ENCODE measurements at regions not wholly inside any gene's neighbourhood (a gene's known extent, or its start where the extent isn't known, plus 50 kb on each side); places are given as distances from the start of the nearest gene placed in this dataset.

DNA sequence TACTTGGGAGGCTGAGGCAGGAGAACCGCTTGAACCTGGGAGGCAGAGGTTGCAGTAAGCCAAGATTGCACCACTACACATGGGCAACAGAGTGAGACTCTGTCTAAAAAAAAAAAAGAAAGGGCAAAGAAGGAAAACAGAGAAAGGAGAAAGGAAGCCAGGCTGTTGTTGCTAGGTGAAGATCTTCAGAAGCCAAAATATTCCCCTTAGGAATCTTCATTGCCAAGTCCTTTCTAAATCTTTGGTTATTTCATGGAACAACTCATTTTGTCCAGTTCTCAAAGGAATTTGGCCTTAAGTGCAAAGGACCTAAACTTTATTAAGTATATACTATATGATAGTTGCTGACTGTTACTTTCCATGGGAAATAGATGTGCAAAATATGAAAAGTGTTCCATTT lies 59.2 kb upstream of the OSBPL11 start:
- H3K4me3 ChIP-seq (ENCODE audit: low read depth in 1 of 2, low read length in 1 of 2): no peak overlapping the region
- no peaks in the 10 kb centered on the region for H3K27me3 ChIP-seq
- no peaks in the 10 kb centered on the region for H3K4me1 ChIP-seq (ENCODE audit: control insufficient read depth in 1 of 2, insufficient read depth in 1 of 2, low read depth in 1 of 2, low read length in 1 of 2)
- H3K9me3 ChIP-seq: no peaks in the 10 kb centered on the region
- H3K36me3 ChIP-seq: no peaks in the 10 kb centered on the region
- H3K27ac ChIP-seq: no peak overlapping the region
- TF ChIP-seq, protein P1, sequence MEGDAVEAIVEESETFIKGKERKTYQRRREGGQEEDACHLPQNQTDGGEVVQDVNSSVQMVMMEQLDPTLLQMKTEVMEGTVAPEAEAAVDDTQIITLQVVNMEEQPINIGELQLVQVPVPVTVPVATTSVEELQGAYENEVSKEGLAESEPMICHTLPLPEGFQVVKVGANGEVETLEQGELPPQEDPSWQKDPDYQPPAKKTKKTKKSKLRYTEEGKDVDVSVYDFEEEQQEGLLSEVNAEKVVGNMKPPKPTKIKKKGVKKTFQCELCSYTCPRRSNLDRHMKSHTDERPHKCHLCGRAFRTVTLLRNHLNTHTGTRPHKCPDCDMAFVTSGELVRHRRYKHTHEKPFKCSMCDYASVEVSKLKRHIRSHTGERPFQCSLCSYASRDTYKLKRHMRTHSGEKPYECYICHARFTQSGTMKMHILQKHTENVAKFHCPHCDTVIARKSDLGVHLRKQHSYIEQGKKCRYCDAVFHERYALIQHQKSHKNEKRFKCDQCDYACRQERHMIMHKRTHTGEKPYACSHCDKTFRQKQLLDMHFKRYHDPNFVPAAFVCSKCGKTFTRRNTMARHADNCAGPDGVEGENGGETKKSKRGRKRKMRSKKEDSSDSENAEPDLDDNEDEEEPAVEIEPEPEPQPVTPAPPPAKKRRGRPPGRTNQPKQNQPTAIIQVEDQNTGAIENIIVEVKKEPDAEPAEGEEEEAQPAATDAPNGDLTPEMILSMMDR (IDR thresholded peaks at IDR 0.05): no peak

DNA sequence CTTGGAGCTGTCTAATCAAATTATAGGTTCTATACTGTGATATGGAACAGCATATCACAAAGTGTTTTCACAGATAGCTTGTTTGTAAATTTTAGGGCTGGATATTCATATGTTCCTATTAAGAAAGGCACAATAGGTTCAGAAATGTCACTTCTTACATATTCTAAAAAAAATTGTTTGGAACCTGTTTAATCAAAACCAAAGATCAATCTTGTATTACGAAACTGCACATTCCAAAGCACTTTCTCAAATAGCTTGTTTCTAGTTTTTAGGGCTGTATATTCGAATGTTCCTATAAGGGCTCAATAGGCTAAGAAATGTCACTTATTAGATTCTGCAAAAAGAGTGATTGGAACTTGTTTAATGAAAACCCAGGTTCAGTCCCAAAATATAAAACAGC lies 67.4 kb upstream of the OSBPL11 start:
- TF ChIP-seq, protein P1 (IDR thresholded peaks at IDR 0.05): no peak
- H3K9me3 ChIP-seq: no peaks in the 10 kb centered on the region

DNA sequence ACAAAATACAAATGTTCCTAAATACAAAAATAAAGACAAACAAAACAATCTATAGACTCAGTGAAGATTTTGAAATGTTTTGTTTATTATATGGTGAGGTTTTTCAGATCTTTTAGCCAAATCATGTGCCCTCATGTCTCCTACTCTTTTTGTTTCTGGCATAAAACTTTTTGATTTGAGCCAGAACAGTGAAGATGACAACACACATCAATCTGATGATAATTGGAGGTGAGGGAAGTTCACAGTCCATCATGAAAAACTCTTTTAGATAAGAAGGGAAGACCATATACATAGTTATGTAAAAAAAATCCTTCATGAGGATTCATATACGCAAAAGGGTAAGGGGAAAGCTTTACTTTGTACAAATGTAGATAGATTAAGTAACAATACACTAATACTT lies 75.1 kb upstream of the OSBPL11 start:
- Histone ChIP-seq H3K9me3 (no peaks in the 10 kb centered on the region), H3K27ac (no peak overlapping the region), H3K4me1 (ENCODE audit: control insufficient read depth in 1 of 2, insufficient read depth in 1 of 2, low read depth in 1 of 2, low read length in 1 of 2) (no peaks in the 10 kb centered on the region), H3K4me3 (ENCODE audit: low read depth in 1 of 2, low read length in 1 of 2) (no peak overlapping the region), H3K27me3 (no peaks in the 10 kb centered on the region), H3K36me3 (no peaks in the 10 kb centered on the region)
- TF ChIP-seq, protein P1 (IDR thresholded peaks at IDR 0.05): no peak

More for the DNA sequence above, 67.4 kb upstream of the OSBPL11 start:
- Histone ChIP-seq H3K4me3 (ENCODE audit: low read depth in 1 of 2, low read length in 1 of 2) (no peak overlapping the region), H3K36me3 (no peaks in the 10 kb centered on the region), H3K27me3 (no peaks in the 10 kb centered on the region), H3K4me1 (ENCODE audit: control insufficient read depth in 1 of 2, insufficient read depth in 1 of 2, low read depth in 1 of 2, low read length in 1 of 2) (no peaks in the 10 kb centered on the region), H3K27ac (no peak overlapping the region)

DNA sequence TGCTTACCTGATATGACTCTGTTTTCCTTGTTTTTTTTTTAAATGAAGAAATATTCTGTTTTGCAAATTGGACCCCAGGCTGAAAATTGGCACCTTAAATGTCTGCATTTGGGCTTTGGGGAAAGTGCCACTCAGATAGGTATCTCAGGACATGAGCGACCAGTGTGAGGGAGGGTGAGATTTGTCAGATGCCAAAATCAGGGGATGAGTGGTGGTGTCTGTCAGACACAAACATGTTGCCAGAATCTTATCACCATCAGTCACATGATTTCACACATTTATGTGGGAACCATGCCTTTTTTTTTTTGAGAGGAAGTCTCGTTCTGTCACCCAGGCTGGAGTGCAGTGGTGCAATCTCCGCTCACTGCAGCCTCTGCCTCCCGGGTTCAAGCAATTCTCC lies 75.6 kb upstream of the OSBPL11 start:
- H3K36me3 ChIP-seq: no peaks in the 10 kb centered on the region
- TF ChIP-seq, protein P1 (IDR thresholded peaks at IDR 0.05): no peak
- H3K4me1 ChIP-seq (ENCODE audit: control insufficient read depth in 1 of 2, insufficient read depth in 1 of 2, low read depth in 1 of 2, low read length in 1 of 2): no peaks in the 10 kb centered on the region
- H3K27me3 ChIP-seq: no peaks in the 10 kb centered on the region
- H3K9me3 ChIP-seq: no peaks in the 10 kb centered on the region
- no peak overlapping the region for H3K4me3 ChIP-seq (ENCODE audit: low read depth in 1 of 2, low read length in 1 of 2)
- no peak overlapping the region for H3K27ac ChIP-seq

DNA sequence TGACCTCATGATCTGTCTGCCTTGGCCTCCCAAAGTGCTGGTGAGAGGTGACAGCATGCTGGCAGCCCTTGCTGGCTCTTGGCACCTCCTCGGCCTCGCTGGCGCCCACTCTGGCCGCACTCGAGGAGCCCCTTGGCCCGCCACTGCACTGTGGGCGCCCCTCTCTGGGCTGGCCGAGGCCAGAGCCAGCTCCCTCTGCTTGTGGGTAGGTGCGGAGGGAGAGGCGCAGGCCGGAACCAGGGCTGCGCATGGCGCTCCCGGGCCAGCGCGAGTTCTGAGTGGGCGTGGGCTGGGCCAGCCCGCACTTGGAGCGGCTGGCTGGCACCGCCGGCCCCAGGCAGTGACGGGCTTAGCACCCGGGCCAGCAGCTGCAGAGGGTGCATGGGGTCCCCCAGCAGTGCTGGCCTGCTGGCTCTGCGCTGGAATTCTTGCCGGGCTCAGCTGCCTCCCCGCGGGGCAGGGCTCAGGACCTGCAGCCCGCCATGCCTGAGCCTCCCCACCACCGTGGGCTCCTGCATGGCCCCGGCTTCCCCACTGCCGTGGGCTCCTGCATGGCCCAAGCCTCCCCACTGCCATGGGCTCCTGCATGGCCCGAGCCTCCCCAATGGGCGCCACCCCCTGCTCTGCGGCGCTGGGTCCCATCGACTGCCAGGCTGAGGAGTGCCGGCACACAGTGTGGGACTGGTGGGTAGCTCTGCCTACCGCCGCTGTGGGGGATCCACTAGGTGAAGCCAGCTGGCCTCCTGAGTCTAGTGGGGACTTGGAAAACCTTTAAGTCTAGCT lies 76.4 kb upstream of the OSBPL11 start:
- Histone ChIP-seq H3K9me3 (no peaks in the 10 kb centered on the region), H3K36me3 (no peaks in the 10 kb centered on the region), H3K27ac (no peak overlapping the region), H3K4me3 (ENCODE audit: low read depth in 1 of 2, low read length in 1 of 2) (no peak overlapping the region), H3K4me1 (ENCODE audit: control insufficient read depth in 1 of 2, insufficient read depth in 1 of 2, low read depth in 1 of 2, low read length in 1 of 2) (no peaks in the 10 kb centered on the region), H3K27me3 (no peaks in the 10 kb centered on the region)
- TF ChIP-seq, protein P1 (IDR thresholded peaks at IDR 0.05): no peak
